AG04449 (cell line): ENCODE measurements at regions not wholly inside any gene's neighbourhood (a gene's known extent, or its start where the extent isn't known, plus 50 kb on each side); places are given as distances from the start of the nearest gene placed in this dataset.
"Not testable (repeated sequence)": the region's sequence is repeated elsewhere in the genome, so short reads cannot be mapped to it uniquely, and the experiment has no call there.

Source experiments
- CTCF ChIA-PET: fragments of 350-600 bp; formaldehyde crosslinking; extraction: SDS; loops from one replicate; lab custom pipeline; 2021; ENCODE audit warnings: antibody characterized with exemption; lab: Yijun Ruan, JAX
- POLR2A ChIA-PET: fragments of 400-600, 350-600 bp; formaldehyde crosslinking; extraction: SDS; loops from one replicate; lab custom pipeline; 2020; ENCODE audit warnings: antibody characterized with exemption, inconsistent platforms; lab: Yijun Ruan, JAX
- DNase-seq: peaks from one replicate; pipeline ENCODE4 v3.0.0-alpha.2; 2010; ENCODE audit warnings: low read depth, low spot score
- H3K4me3 ChIP-seq: 2 replicates; pipeline ENCODE4 v1.5.1; 2011; ENCODE audit warnings: low read depth, mild to moderate bottlenecking, control low read depth, low read length
- CTCF ChIP-seq: IDR thresholded peaks from one replicate; pipeline ENCODE4 v1.5.1; 2011; ENCODE audit warnings: mild to moderate bottlenecking, moderate library complexity, low read length, control low read depth, inconsistent platforms; ENCODE audit not compliant: insufficient read depth; ENCODE audit errors: missing control alignments

GRCh38 chr15:39030291-39031070 is 465.9 kb upstream of the RASGRP1 start:
- POLR2A ChIA-PET, result no interaction called here
- CTCF ChIA-PET, result interaction anchor here (1.2 to 1.8 kb wide), 2 partner anchors 9 to 14 kb away, joined by 4 to 6 read pairs; no protein-coding TSS in a partner anchor
- no peak for DNase-seq
- no peak overlapping the region for H3K4me3 ChIP-seq
- TF ChIP-seq CTCF, result no peak

- ChIA-PET CTCF (interaction anchor here (1.8 kb wide), 1 partner anchor 13 kb away, joined by 4 read pairs; no protein-coding TSS in a partner anchor), POLR2A (no interaction called here)
- no peak for DNase-seq
- TF ChIP-seq CTCF, result no peak
- no peak overlapping the region for H3K4me3 ChIP-seq
Observed at GRCh38 chr15:39031596-39031995, 467.0 kb upstream of the RASGRP1 start.

- no peak overlapping the region for H3K4me3 ChIP-seq
- POLR2A ChIA-PET, result no interaction called here
- no peak for DNase-seq
Observed at GRCh38 chr15:39034816-39035215, 470.2 kb upstream of the RASGRP1 start.

GRCh38 chr15:39037611-39038010 is 473.0 kb upstream of the RASGRP1 start:
- POLR2A ChIA-PET, CTCF ChIA-PET, DNase-seq, H3K4me3 ChIP-seq: not testable (repeated sequence)

More at GRCh38 chr15:39034816-39035215, 470.2 kb upstream of the RASGRP1 start:
- TF ChIP-seq CTCF, result no peak
- CTCF ChIA-PET, result interaction anchor here (1.3 kb wide), 1 partner anchor 15 kb away, joined by 3 read pairs; no protein-coding TSS in a partner anchor

GRCh38 chr15:39040861-39041260 is 476.2 kb upstream of the RASGRP1 start:
- DNase-seq, result no peak
- CTCF ChIA-PET, result no interaction called here
- no peak for TF ChIP-seq CTCF
- H3K4me3 ChIP-seq, result no peak overlapping the region
- POLR2A ChIA-PET, result no interaction called here

GRCh38 chr15:39041979-39042495 is 477.4 kb upstream of the RASGRP1 start:
- CTCF ChIA-PET, result no interaction called here
- TF ChIP-seq CTCF, result no peak
- POLR2A ChIA-PET, result no interaction called here
- DNase-seq, result no peak
- H3K4me3 ChIP-seq, result no peak overlapping the region
